Mesenchymal stem cell (in vitro differentiated cells and primary cell): ENCODE measurements at regions not wholly inside any gene's neighbourhood (a gene's known extent, or its start where the extent isn't known, plus 50 kb on each side); places are given as distances from the start of the nearest gene placed in this dataset.

Experiments used
- DNase-seq: peaks from one replicate; pipeline ENCODE4 v3.0.0-alpha.2; 2013
- H2AFZ ChIP-seq: one replicate; pipeline ENCODE4 v1.6.1; 2013; ENCODE audit warnings: low read depth, mild to moderate bottlenecking, control low read depth, inconsistent platforms, low read length, moderate library complexity
- H2AK5ac ChIP-seq: 2 replicates; pipeline ENCODE4 v1.6.1; 2013; ENCODE audit warnings: low read length, moderate library complexity, mild to moderate bottlenecking, inconsistent platforms; ENCODE audit not compliant: severe bottlenecking
- H2BK120ac ChIP-seq: one replicate; pipeline ENCODE4 v1.6.1; 2013; ENCODE audit warnings: low read depth, mild to moderate bottlenecking, inconsistent platforms, low read length, moderate library complexity
- H2BK12ac ChIP-seq, 2 experiments: one replicate each; pipeline ENCODE4 v1.6.1; 2013; ENCODE audit warnings: inconsistent platforms in 2 of 2, low read length in 2 of 2, mild to moderate bottlenecking in 2 of 2, moderate library complexity in 2 of 2, control low read depth in 1 of 2
- H2BK15ac ChIP-seq: one replicate; pipeline ENCODE4 v1.6.1; 2013; ENCODE audit warnings: mild to moderate bottlenecking, low read depth, inconsistent platforms; ENCODE audit not compliant: poor library complexity, severe bottlenecking
- H2BK5ac ChIP-seq: 2 replicates; pipeline ENCODE4 v1.6.1; 2013; ENCODE audit warnings: low read depth, mild to moderate bottlenecking, low read length, control low read depth, inconsistent platforms; ENCODE audit not compliant: poor library complexity, severe bottlenecking
- H3K14ac ChIP-seq, 2 experiments: one replicate each; pipeline ENCODE4 v1.6.1; 2013; ENCODE audit warnings: inconsistent platforms in 2 of 2, low read length in 2 of 2, control low read depth in 1 of 2, mild to moderate bottlenecking in 1 of 2, moderate library complexity in 1 of 2
- H3K18ac ChIP-seq, 2 experiments: one replicate each; pipeline ENCODE4 v1.6.1; 2013; ENCODE audit warnings: inconsistent platforms in 2 of 2, low read length in 2 of 2, control low read depth in 1 of 2, low read depth in 1 of 2, mild to moderate bottlenecking in 1 of 2
- H3K23ac ChIP-seq, 2 experiments: one replicate each; pipeline ENCODE4 v1.6.1; 2013; ENCODE audit warnings: inconsistent platforms in 2 of 2, low read length in 2 of 2, mild to moderate bottlenecking in 2 of 2, moderate library complexity in 2 of 2, control low read depth in 1 of 2
- H3K27ac ChIP-seq: 2 replicates; pipeline ENCODE4 v1.5.1; 2013; ENCODE audit warnings: mild to moderate bottlenecking, moderate library complexity, low read length, control low read depth, inconsistent platforms; ENCODE audit not compliant: poor library complexity, severe bottlenecking
- H3K27me3 ChIP-seq, 2 experiments: 2 replicates each; pipeline versions ENCODE4 v1.6.1 to v1.7.0; 2013; ENCODE audit warnings: low read length in 2 of 2, mild to moderate bottlenecking in 2 of 2, moderate library complexity in 2 of 2, control low read depth in 1 of 2, inconsistent platforms in 1 of 2; ENCODE audit not compliant: control insufficient read depth in 1 of 2, insufficient read depth in 1 of 2
- H3K36me3 ChIP-seq, 2 experiments: 2 replicates each; pipeline versions ENCODE4 v1.6.1 to v1.7.0; 2013; ENCODE audit warnings: low read length in 2 of 2, control low read depth in 1 of 2, inconsistent platforms in 1 of 2, low read depth in 1 of 2, mild to moderate bottlenecking in 1 of 2; ENCODE audit not compliant: insufficient read depth in 2 of 2, control insufficient read depth in 1 of 2
- H3K4ac ChIP-seq, 2 experiments: one replicate each; pipeline ENCODE4 v1.6.1; 2013; ENCODE audit warnings: inconsistent platforms in 2 of 2, low read length in 2 of 2, mild to moderate bottlenecking in 2 of 2, moderate library complexity in 2 of 2, control low read depth in 1 of 2, low read depth in 1 of 2
- H3K4me1 ChIP-seq: 2 replicates; pipeline ENCODE4 v1.6.1; 2013; ENCODE audit warnings: low read depth, low read length, control low read depth; ENCODE audit not compliant: control insufficient read depth, insufficient read depth
- H3K4me2 ChIP-seq: 2 replicates; pipeline ENCODE4 v1.6.1; 2013; ENCODE audit warnings: low read length, mild to moderate bottlenecking, inconsistent platforms; ENCODE audit not compliant: poor library complexity, severe bottlenecking
- H3K4me3 ChIP-seq, 2 experiments: 2 replicates each; pipeline versions ENCODE4 v1.5.1 to v1.7.0; 2013; ENCODE audit warnings: low read length in 2 of 2, mild to moderate bottlenecking in 2 of 2, control low read depth in 1 of 2, low read depth in 1 of 2; ENCODE audit not compliant: insufficient read depth in 1 of 2
- H3K79me1 ChIP-seq: replicated peaks from 2 replicates; pipeline ENCODE4 v1.6.1; 2013; ENCODE audit warnings: mild to moderate bottlenecking, control low read depth, low read length, inconsistent platforms; ENCODE audit not compliant: poor library complexity, severe bottlenecking
- H3K9ac ChIP-seq: 2 replicates; pipeline ENCODE4 v1.7.0; 2013; ENCODE audit warnings: mild to moderate bottlenecking, low read length, moderate library complexity
- H3K9me3 ChIP-seq: 2 replicates; pipeline ENCODE4 v1.7.0; 2013; ENCODE audit warnings: mild to moderate bottlenecking, low read length; ENCODE audit not compliant: control insufficient read depth
- H4K8ac ChIP-seq: one replicate; pipeline ENCODE4 v1.6.1; 2013; ENCODE audit warnings: inconsistent platforms, mild to moderate bottlenecking, low read length, moderate library complexity
- H4K91ac ChIP-seq: one replicate; pipeline ENCODE4 v1.6.1; 2013; ENCODE audit warnings: mild to moderate bottlenecking, low read length, inconsistent platforms
- WGBS: methylation state at CpG from one replicate; pipeline ENCODE4 v1.1.7; 2013; ENCODE audit warnings: mixed read lengths; 5-methylcytosine and 5-hydroxymethylcytosine counted together

- 44% methylated on average over 1 of the region's 2 CpGs for WGBS
- H2AFZ ChIP-seq, result no peak overlapping the region
- no peaks in the 10 kb centered on the region for H3K4me1 ChIP-seq
- no peak overlapping the region for H3K9ac ChIP-seq
- no peak overlapping the region for H2BK15ac ChIP-seq
- H3K23ac ChIP-seq, result no peak overlapping the region
- no peak overlapping the region for H2BK5ac ChIP-seq
- no peaks in the 10 kb centered on the region for H3K79me1 ChIP-seq
- no peak overlapping the region for H2BK12ac ChIP-seq
- H3K4me2 ChIP-seq, result no peak overlapping the region
- no peak overlapping the region for H2BK120ac ChIP-seq
- no peaks in the 10 kb centered on the region for H3K27me3 ChIP-seq
- no peak overlapping the region for H4K91ac ChIP-seq
- H3K36me3 ChIP-seq, result no peaks in the 10 kb centered on the region
- no peak overlapping the region for H3K18ac ChIP-seq
- no peak overlapping the region for H3K27ac ChIP-seq
- no peak for DNase-seq
- no peak overlapping the region for H4K8ac ChIP-seq
- peaks cover 4% of the 10 kb centered on the region for H3K9me3 ChIP-seq
- no peak overlapping the region for H3K4me3 ChIP-seq
- no peak overlapping the region for H3K4ac ChIP-seq
- no peak overlapping the region for H3K14ac ChIP-seq
- no peak overlapping the region for H2AK5ac ChIP-seq
Measured at GRCh38 chrX:122783918-122784317, 400.2 kb upstream of the GRIA3 start.

- no peak overlapping the region for H2BK120ac ChIP-seq
- no peak overlapping the region for H3K14ac ChIP-seq
- no peak overlapping the region for H2AK5ac ChIP-seq
- no peaks in the 10 kb centered on the region for H3K27me3 ChIP-seq
- H3K23ac ChIP-seq, result no peak overlapping the region
- H3K4me3 ChIP-seq, result no peak overlapping the region
- H3K4ac ChIP-seq, result no peak overlapping the region
- no peak overlapping the region for H2BK15ac ChIP-seq
- no peak overlapping the region for H3K4me2 ChIP-seq
- H3K79me1 ChIP-seq, result no peaks in the 10 kb centered on the region
- no peak overlapping the region for H3K9ac ChIP-seq
- no peak overlapping the region for H3K27ac ChIP-seq
- H3K4me1 ChIP-seq, result no peaks in the 10 kb centered on the region
- H3K36me3 ChIP-seq, result no peaks in the 10 kb centered on the region
- H2BK12ac ChIP-seq, result no peak overlapping the region
- no peak overlapping the region for H3K18ac ChIP-seq
- no CpG with 5 or more reads among the region's 3 CpGs for WGBS
- no peak overlapping the region for H4K8ac ChIP-seq
- DNase-seq, result no peak
- H2AFZ ChIP-seq, result no peak overlapping the region
- no peak overlapping the region for H4K91ac ChIP-seq
- H2BK5ac ChIP-seq, result no peak overlapping the region
- peaks cover 4% of the 10 kb centered on the region for H3K9me3 ChIP-seq
Measured at GRCh38 chrX:122787231-122787630, 396.8 kb upstream of the GRIA3 start.

GRCh38 chrX:122788216-122788615, 395.9 kb upstream of the GRIA3 start:
- Histone ChIP-seq H3K27ac (no peak overlapping the region), H2BK15ac (no peak overlapping the region), H3K9me3 (peaks cover 4% of the 10 kb centered on the region), H3K27me3 (no peaks in the 10 kb centered on the region), H3K9ac (no peak overlapping the region), H3K14ac (no peak overlapping the region), H3K79me1 (no peaks in the 10 kb centered on the region), H2BK120ac (no peak overlapping the region), H3K4me2 (no peak overlapping the region), H3K36me3 (no peaks in the 10 kb centered on the region), H4K91ac (no peak overlapping the region), H3K4me1 (no peaks in the 10 kb centered on the region), H3K18ac (no peak overlapping the region), H2AFZ (no peak overlapping the region), H3K4ac (no peak overlapping the region), H2BK5ac (no peak overlapping the region), H2AK5ac (no peak overlapping the region), H3K23ac (no peak overlapping the region), H4K8ac (no peak overlapping the region), H2BK12ac (no peak overlapping the region), H3K4me3 (no peak overlapping the region)
- no peak for DNase-seq
- WGBS, result 57% methylated on average over 2 of the region's 2 CpGs

- H3K27ac ChIP-seq, result no peak overlapping the region
- H2BK12ac ChIP-seq, result no peak overlapping the region
- H3K79me1 ChIP-seq, result no peaks in the 10 kb centered on the region
- H3K9me3 ChIP-seq, result no peaks in the 10 kb centered on the region
- H2AFZ ChIP-seq, result no peak overlapping the region
- H3K27me3 ChIP-seq, result no peaks in the 10 kb centered on the region
- H3K9ac ChIP-seq, result no peak overlapping the region
- no CpG with 5 or more reads among the region's 3 CpGs for WGBS
- DNase-seq, result no peak
- H4K8ac ChIP-seq, result no peak overlapping the region
- H4K91ac ChIP-seq, result no peak overlapping the region
- H2BK120ac ChIP-seq, result no peak overlapping the region
- no peak overlapping the region for H3K4me2 ChIP-seq
- H3K4me3 ChIP-seq, result no peak overlapping the region
- no peak overlapping the region for H3K4ac ChIP-seq
- no peak overlapping the region for H2BK15ac ChIP-seq
- no peak overlapping the region for H3K14ac ChIP-seq
- H3K4me1 ChIP-seq, result no peaks in the 10 kb centered on the region
- no peak overlapping the region for H3K18ac ChIP-seq
- H2AK5ac ChIP-seq, result no peak overlapping the region
- no peak overlapping the region for H2BK5ac ChIP-seq
- no peaks in the 10 kb centered on the region for H3K36me3 ChIP-seq
- no peak overlapping the region for H3K23ac ChIP-seq
Measured at GRCh38 chrX:122790376-122791095, 393.5 kb upstream of the GRIA3 start.
